Heart right ventricle (tissue), 16 donors: ENCODE measurements at regions not wholly inside any gene's neighbourhood (a gene's known extent, or its start where the extent isn't known, plus 50 kb on each side); places are given as distances from the start of the nearest gene placed in this dataset.

Source experiments
- ATAC-seq, 8 donors: fragments of 200-7000 bp; cut with Tn5 transposase; one replicate each; pipeline ENCODE4 v1.9.1; 2020; ENCODE audit warnings: mild to moderate bottlenecking in 8 of 8, moderate library complexity in 8 of 8, moderate number of reproducible peaks in 1 of 8
- DNase-seq, 2 donors: peaks; one replicate each; pipeline ENCODE4 v3.0.0-alpha.2; 2020
- H3K27ac ChIP-seq, 10 donors: fragments of 200-600 bp; sonication (generic) in 2 of 10; one replicate each; pipeline versions ENCODE4 v1.5.0 to v1.8.0; 2020 to 2022; ENCODE audit warnings: mild to moderate bottlenecking in 3 of 10
- H3K27me3 ChIP-seq, 7 donors: fragments of 200-600 bp; one replicate each; pipeline ENCODE4 v1.8.0; 2021 to 2022; ENCODE audit warnings: mild to moderate bottlenecking in 2 of 7
- H3K36me3 ChIP-seq, 9 donors: fragments of 200-600 bp; sonication (generic) in 1 of 9; one replicate each; pipeline versions ENCODE4 v1.5.0 to v1.8.0; 2020 to 2022; ENCODE audit warnings: mild to moderate bottlenecking in 2 of 9
- H3K4me1 ChIP-seq, 9 donors: fragments of 200-600 bp; sonication (generic) in 1 of 9; one replicate each; pipeline versions ENCODE4 v1.5.0 to v1.8.0; 2020 to 2022; ENCODE audit warnings: mild to moderate bottlenecking in 4 of 9
- H3K4me3 ChIP-seq, 10 donors: fragments of 200-600 bp; sonication (generic) in 2 of 10; one replicate each; pipeline versions ENCODE4 v1.5.0 to v1.8.0; 2020 to 2022; ENCODE audit warnings: mild to moderate bottlenecking in 7 of 10, moderate library complexity in 2 of 10
- H3K9me3 ChIP-seq, 11 donors: fragments of 200-600 bp in 10 of 11; sonication (generic) in 2 of 11; one replicate each; pipeline versions ENCODE4 v1.5.0 to v1.8.0; 2013 to 2022; ENCODE audit warnings: mild to moderate bottlenecking in 2 of 11, control low read depth in 1 of 11, moderate library complexity in 1 of 11
- WGBS, 2 donors: extraction: QIAGEN DNeasy Blood & Tissue Kit; methylation state at CpG; one replicate each; pipeline ENCODE4 v1.1.7; 2013; ENCODE audit warnings: inconsistent platforms in 1 of 2; 5-methylcytosine and 5-hydroxymethylcytosine counted together
- intact Hi-C, 10 donors: fragments of 100-400 bp; cut with DNase I; formaldehyde crosslinking; loops; one replicate each; pipeline versions ENCODE4 v1.11.1 to v1.14.2; 2022
- TF ChIP-seq, protein P1 (sequence below), 9 donors: fragments of 200-600 bp; sonication (generic) in 2 of 9; IDR thresholded peaks; one replicate each; pipeline versions ENCODE4 v1.5.0 to v1.8.0; 2021 to 2022; ENCODE audit warnings: antibody characterized with exemption in 9 of 9, mild to moderate bottlenecking in 5 of 9, moderate library complexity in 1 of 9
- donor health status: Arrhythmogenic right ventricular cardiomyopathy.
- donor health status: ischemic (EF 13 %, LVEDD 7.1; RV severe dilation, severe dysfunction).
- donor health status: healthy with polysubstance abuse.
- donor health status: DM: no; HTN: yes; CAD: no.
- donor health status: DM: no; HTN: no; CAD: no.
- donor health status: ischemic (EF 25% LVEDD 6.9; RV normal size, moderate dysfunction).
- donor health status: ischemic (EF 25% LVEDD 5.7; RV mildly dilated, moderate dysfunction).
- donor health status: healthy.
- donor health status: DM: yes; HTN: yes; CAD: no.
- donor health status: Ischemic cardiomyopathy.
- donor health status: ischemic (EF 35%, LVEDD 5.7; RV mildly dilated, moderate dysfunction).
- donor health status: nonischemic (EF 11% LVEDD 7.7; RV severe dilation, severe dysfunction).
- donor health status: DM: yes; HTN: yes; CAD: no.
- donor health status: PGD.
- donor health status: ischemic (EF 29% LVEDD 5.4; RV normal size, mild dysfunction).
- donor health status: nonischemic (EF 23%, LVEDD 6.1; RV moderate dilation, normal function).

DNA sequence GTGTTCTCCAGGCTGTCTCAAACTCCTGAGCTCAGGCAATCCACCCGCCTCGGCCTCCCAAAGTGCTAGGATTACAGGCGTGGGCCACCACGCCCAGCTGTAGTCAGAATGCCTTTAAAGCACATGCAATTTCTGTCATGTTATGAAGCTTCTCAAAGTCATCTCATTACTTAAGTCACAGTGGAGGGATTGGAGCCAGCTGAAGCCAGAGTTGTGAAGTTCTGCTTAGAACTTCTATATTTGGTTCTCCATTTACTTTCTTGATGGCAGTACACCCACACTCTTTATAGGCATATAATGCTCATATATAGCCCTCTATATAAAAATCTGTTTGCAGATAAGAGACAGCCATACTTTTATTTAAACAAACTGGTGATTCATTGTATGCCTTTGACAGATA is 68.8 kb upstream of the CWC22 start:
- TF ChIP-seq, protein P1, sequence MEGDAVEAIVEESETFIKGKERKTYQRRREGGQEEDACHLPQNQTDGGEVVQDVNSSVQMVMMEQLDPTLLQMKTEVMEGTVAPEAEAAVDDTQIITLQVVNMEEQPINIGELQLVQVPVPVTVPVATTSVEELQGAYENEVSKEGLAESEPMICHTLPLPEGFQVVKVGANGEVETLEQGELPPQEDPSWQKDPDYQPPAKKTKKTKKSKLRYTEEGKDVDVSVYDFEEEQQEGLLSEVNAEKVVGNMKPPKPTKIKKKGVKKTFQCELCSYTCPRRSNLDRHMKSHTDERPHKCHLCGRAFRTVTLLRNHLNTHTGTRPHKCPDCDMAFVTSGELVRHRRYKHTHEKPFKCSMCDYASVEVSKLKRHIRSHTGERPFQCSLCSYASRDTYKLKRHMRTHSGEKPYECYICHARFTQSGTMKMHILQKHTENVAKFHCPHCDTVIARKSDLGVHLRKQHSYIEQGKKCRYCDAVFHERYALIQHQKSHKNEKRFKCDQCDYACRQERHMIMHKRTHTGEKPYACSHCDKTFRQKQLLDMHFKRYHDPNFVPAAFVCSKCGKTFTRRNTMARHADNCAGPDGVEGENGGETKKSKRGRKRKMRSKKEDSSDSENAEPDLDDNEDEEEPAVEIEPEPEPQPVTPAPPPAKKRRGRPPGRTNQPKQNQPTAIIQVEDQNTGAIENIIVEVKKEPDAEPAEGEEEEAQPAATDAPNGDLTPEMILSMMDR (IDR thresholded peaks at IDR 0.05) = no peak
- DNase-seq (no peak), ATAC-seq (no peak)
- 88 to 93% methylated on average over 4 of the region's 4 CpGs for WGBS, 2 donors
- Histone ChIP-seq H3K27ac (no peak overlapping the region), H3K4me1 (no peaks in the 10 kb centered on the region), H3K9me3 (peaks cover 0 to 8% (median 0%) of the 10 kb centered on the region in 11 donors), H3K4me3 (no peak overlapping the region), H3K36me3 (no peaks in the 10 kb centered on the region), H3K27me3 (peaks cover 0 to 5% (median 0%) of the 10 kb centered on the region in 7 donors)
- intact Hi-C loops = loop anchor here in 3 of 10 donors (2.0 to 5.0 kb wide), 2 partner anchors 233 to 234 kb away; no protein-coding TSS in a partner anchor

DNA sequence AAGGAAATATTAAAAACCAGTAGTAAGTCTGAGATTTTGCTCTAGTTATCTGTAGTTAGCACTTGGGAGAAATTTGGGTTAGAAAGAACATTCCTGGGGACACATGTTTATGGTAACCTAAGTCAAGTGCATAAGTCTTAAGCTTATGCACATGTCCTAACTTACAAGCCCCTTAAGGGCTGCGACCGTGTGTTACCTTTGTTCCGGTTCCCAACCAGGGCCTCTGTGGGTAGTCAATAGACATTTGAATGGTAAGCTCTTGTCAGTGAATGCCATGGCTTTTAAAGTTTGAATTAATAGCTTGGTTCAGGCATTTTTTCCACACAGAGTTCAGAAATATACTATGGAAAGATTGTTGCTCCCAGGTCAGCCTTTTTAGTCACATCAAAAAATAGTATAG is 64.7 kb upstream of the CWC22 start:
- no peak overlapping the region for H3K27ac ChIP-seq
- WGBS, 2 donors = 66 to 69% methylated on average over 3 of the region's 3 CpGs
- ATAC-seq = no peak
- DNase-seq = no peak
- intact Hi-C loops = no loop called here
- no peaks in the 10 kb centered on the region for H3K27me3 ChIP-seq
- TF ChIP-seq, protein P1 (IDR thresholded peaks at IDR 0.05) = no peak
- H3K4me1 ChIP-seq = no peaks in the 10 kb centered on the region
- H3K36me3 ChIP-seq = no peaks in the 10 kb centered on the region
- H3K4me3 ChIP-seq = no peak overlapping the region
- peaks cover 0 to 17% (median 0%) of the 10 kb centered on the region in 11 donors for H3K9me3 ChIP-seq

DNA sequence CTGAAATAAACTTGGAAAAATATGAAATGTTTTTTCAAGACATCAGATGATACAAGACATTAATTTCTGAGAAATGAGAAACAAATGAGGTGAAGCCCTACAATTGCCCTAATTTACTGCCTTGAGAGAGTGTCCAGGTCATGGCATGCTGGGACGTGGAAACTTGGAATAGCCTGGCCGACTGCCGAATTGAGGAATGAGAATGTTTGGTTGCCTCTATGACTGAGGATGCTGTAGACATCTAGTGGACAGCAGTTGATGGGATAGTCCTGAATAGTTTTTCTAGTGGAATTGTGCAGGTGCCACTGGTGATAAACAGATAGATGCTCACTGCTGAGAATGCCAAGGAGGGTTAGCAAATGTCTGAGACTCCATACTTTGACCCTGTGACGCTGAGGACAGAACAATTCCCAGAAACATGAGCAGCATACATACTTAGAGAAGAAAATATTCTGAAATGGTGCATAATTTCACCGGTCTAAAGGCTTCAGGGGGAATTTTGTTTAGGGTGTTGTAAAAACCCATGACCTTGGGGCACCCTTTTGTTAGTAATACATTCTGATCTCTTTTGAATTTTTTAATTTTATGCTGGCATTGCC is 56.5 kb upstream of the CWC22 start:
- Histone ChIP-seq H3K9me3 (no peaks in the 10 kb centered on the region), H3K36me3 (no peaks in the 10 kb centered on the region), H3K4me3 (no peak overlapping the region), H3K27ac (no peak overlapping the region), H3K4me1 (no peaks in the 10 kb centered on the region), H3K27me3 (no peaks in the 10 kb centered on the region)
- 68 to 85% methylated on average over 5 of the region's 5 CpGs for WGBS, 2 donors
- intact Hi-C loops = no loop called here
- ATAC-seq = no peak
- TF ChIP-seq, protein P1 (IDR thresholded peaks at IDR 0.05) = no peak
- no peak for DNase-seq

DNA sequence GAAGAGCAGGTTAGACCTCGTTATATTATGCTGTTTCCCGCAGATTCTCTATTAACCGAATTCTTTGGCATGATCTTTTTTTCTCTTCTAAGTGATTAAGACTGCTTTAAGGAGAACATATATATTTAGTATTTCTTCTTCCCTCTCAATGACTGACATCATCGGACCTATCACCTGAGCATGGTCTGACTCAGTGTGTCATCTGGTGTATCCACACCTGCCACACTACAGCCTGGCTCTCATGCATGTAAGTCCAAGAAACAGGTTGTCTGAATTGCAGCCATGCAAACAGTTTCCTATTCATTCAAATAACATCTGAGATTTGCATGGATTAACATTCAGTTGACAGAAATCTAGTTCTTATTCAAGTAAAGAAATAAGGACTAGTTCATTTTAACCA is 55.1 kb upstream of the CWC22 start:
- ATAC-seq (no peak), DNase-seq (no peak)
- no peaks in the 10 kb centered on the region for H3K4me1 ChIP-seq
- no peaks in the 10 kb centered on the region for H3K27me3 ChIP-seq
- no peak overlapping the region for H3K4me3 ChIP-seq
- WGBS, 2 donors = 89 to 90% methylated on average over 4 of the region's 4 CpGs
- no peaks in the 10 kb centered on the region for H3K36me3 ChIP-seq
- TF ChIP-seq, protein P1 (IDR thresholded peaks at IDR 0.05) = no peak
- intact Hi-C loops = no loop called here
- H3K9me3 ChIP-seq = no peaks in the 10 kb centered on the region
- H3K27ac ChIP-seq = no peak overlapping the region
